Activated CD4-positive, alpha-beta T cell treated with anti-CD3 and anti-CD28 coated beads, Interleukin-2, amount 50 U/mL, for 16 hours (primary cell): ENCODE measurements at regions not wholly inside any gene's neighbourhood (a gene's known extent, or its start where the extent isn't known, plus 50 kb on each side); places are given as distances from the start of the nearest gene placed in this dataset.

Source experiments
- DNase-seq: peaks from one replicate; pipeline ENCODE4 v3.0.0-alpha.2; 2020

DNA sequence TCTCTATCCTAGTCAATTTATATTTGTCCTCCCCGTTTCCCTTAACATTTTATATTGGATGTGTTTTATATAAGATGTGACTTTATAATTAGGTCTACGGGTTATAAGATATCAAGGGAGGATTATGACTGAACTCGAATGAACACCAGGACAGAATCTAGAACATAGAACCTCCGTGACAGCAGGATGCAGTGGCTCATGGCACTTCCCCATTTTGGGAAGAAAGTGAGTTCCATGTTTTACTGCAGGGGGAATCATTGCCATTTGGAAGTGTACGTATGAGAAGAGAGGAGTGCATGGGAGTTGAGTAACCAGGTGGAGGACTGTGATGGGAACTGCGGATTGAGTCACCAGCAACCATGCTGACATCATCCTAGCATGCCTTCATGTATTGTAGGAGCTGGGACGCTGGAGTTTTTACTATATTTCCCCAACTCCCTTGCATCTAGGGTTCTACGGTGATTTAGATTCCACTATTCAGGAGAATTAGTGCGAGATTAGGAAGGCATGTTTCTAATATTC, 56.1 kb upstream of the FOXC1 start:
- no peak for DNase-seq

GRCh38 chr6:1554141-1554475, 55.6 kb upstream of the FOXC1 start:
- no peak for DNase-seq

DNA sequence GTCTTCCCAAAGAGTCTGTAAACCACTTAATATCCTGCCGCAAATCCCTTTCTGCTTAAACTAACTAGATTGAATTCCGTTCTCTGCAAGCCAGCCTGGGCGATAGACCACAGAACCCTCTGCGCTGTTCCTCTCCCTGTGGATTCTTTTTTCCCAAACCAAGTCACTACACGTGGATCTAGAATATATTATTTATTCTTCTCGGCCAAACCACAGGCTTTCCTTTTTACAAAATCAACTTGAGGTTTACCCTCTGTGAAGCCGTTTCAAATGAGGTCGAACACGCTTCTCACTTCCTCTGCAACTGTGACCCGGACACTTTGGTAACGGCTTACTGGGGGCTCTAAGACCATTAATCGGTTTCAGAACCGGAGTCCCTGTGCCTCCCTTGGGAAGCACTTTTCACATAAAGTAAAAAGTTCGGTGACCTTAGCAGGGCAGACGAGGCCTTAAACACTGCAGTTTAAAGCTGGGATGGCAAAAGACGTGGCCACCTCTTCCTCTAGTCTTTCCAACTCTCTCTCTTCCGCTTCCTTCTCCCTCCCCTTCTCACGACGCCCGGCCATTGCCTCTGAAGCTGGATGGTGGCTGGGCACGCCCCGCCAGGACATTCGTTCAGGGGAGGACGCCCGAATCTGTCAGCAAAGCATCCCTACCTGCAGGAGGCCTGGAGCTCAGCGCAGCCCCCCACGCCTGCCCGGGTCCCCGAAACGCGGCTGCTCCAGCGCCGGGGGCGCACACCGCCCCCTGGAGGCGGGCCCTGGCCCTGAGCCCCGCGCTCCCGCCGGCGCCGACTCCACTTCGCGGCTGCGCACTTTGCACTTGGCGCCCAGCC, 55.0 kb upstream of the FOXC1 start:
- DNase-seq, result peak; percentile 55

DNA sequence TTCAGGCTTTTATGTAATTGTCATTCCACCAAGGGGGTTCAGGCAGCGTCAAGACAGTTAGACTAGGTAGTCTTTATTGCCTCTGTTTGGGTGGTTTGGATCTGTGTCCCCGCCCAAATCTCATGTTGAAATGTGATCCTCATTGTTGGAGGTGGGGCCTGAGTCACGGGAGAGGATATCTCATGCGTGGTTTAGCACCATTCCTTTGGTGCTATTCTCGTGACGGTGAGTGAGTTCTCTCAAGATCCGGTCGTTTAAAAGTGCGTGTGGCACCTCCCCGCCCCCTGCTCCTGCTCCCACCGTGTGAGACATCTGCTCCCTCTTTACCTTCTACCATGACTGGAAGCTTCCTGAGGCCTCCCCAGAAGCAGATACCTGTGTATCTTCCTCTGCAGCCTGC, 51.3 kb upstream of the FOXC1 start:
- no peak for DNase-seq
